ENCODE measurements at regions not wholly inside any gene's neighbourhood (a gene's known extent, or its start where the extent isn't known, plus 50 kb on each side); places are given as distances from the start of the nearest gene placed in this dataset.

DNA sequence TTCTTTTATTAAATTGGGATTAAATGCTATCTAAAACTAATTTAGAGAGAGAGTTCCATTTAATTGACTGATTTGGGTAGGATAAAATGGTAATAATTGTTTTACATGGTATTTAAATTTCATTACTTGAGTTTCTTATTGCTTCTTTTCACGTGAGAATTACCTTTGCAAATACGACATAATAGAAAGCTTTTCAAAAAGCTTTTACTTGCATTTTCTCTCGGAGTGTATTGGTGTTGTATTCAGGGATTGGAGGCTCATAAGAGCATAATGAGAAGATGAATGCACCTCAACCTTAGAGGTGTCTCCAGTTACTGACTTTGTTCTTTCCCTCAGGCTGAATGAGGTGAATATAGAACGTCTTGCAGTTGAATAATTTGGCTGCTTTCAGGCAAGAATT lies 67.4 kb upstream of the CPHXL start:
- DNase-seq (ENCODE audit: low spot score) (no peak), ATAC-seq (ENCODE audit: insufficient number of reproducible peaks, low FRiP score, low read depth) (no peak)
- no peaks in the 10 kb centered on the region for H3K27me3 ChIP-seq (replicated peaks; ENCODE audit: insufficient read depth)
- no peak overlapping the region for H3K27ac ChIP-seq
- H3K4me3 ChIP-seq, result no peak overlapping the region
- H3K9me3 ChIP-seq, result no peaks in the 10 kb centered on the region
- no peak for TF ChIP-seq CTCF (IDR thresholded peaks at IDR 0.05)
- no peaks in the 10 kb centered on the region for H3K36me3 ChIP-seq
- H3K4me1 ChIP-seq (ENCODE audit: control insufficient read depth in 1 of 2, low read depth in 2 of 2), result no peaks in the 10 kb centered on the region

DNA sequence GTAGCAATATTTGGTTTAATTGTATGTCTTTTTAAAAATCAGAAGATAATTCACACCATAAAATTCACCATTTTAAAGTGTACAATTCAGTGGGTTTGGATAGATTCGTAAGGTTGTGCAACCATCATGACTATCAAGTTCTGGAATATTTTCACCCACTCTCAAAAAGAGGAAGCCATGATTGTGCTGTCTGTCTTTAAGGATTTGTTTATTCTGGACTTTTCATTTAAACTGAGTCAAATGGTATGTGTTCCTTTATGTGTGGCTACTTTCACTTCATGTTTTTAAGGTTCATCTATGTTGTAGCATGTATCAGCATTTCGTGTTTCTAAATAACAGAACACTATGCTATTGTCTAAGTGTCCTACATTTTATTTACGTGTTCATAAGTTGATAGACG lies 68.1 kb upstream of the CPHXL start:
- H3K9me3 ChIP-seq, result no peaks in the 10 kb centered on the region
- no peak for ATAC-seq (ENCODE audit: insufficient number of reproducible peaks, low FRiP score, low read depth)
- no peak for TF ChIP-seq CTCF (IDR thresholded peaks at IDR 0.05)
- no peaks in the 10 kb centered on the region for H3K36me3 ChIP-seq
- no peak overlapping the region for H3K4me3 ChIP-seq
- no peaks in the 10 kb centered on the region for H3K4me1 ChIP-seq (ENCODE audit: control insufficient read depth in 1 of 2, low read depth in 2 of 2)
- no peak for DNase-seq (ENCODE audit: low spot score)
- no peak overlapping the region for H3K27ac ChIP-seq
- H3K27me3 ChIP-seq (replicated peaks; ENCODE audit: insufficient read depth), result no peaks in the 10 kb centered on the region

DNA sequence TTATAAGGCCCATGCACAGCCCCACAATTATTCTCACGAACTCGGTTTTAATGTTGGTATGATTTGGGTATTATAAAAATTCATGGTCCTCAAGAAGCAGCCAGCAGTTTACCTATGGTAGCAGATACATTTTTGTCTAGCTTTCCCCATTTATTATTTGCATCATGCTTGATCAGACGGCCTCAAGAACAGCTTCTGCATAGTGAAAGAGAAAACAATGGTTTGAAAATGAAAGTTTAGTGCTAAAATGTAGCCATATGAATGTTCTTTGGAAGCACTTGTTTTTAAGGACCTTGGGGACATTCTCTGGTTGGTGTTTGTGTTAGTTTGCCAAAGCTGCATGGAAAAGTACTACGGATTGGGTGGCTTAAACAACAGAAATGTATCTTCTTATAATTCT lies 72.4 kb upstream of the CPHXL start:
- Histone ChIP-seq H3K36me3 (no peaks in the 10 kb centered on the region), H3K27me3 (replicated peaks; ENCODE audit: insufficient read depth) (no peaks in the 10 kb centered on the region), H3K4me1 (ENCODE audit: control insufficient read depth in 1 of 2, low read depth in 2 of 2) (no peaks in the 10 kb centered on the region), H3K27ac (no peak overlapping the region), H3K9me3 (no peaks in the 10 kb centered on the region), H3K4me3 (no peak overlapping the region)
- DNase-seq (ENCODE audit: low spot score), result no peak
- ATAC-seq (ENCODE audit: insufficient number of reproducible peaks, low FRiP score, low read depth), result no peak
- TF ChIP-seq CTCF (IDR thresholded peaks at IDR 0.05), result no peak

GRCh38 chr16:75801307-75801706 lies 75.0 kb upstream of the CPHXL start:
- DNase-seq (ENCODE audit: low spot score), result no peak
- Histone ChIP-seq H3K27ac (no peak overlapping the region), H3K27me3 (replicated peaks; ENCODE audit: insufficient read depth) (no peaks in the 10 kb centered on the region), H3K4me3 (no peak overlapping the region), H3K36me3 (no peaks in the 10 kb centered on the region), H3K4me1 (ENCODE audit: control insufficient read depth in 1 of 2, low read depth in 2 of 2) (no peaks in the 10 kb centered on the region), H3K9me3 (no peaks in the 10 kb centered on the region)
- no peak for ATAC-seq (ENCODE audit: insufficient number of reproducible peaks, low FRiP score, low read depth)
- TF ChIP-seq CTCF (IDR thresholded peaks at IDR 0.05), result no peak

DNA sequence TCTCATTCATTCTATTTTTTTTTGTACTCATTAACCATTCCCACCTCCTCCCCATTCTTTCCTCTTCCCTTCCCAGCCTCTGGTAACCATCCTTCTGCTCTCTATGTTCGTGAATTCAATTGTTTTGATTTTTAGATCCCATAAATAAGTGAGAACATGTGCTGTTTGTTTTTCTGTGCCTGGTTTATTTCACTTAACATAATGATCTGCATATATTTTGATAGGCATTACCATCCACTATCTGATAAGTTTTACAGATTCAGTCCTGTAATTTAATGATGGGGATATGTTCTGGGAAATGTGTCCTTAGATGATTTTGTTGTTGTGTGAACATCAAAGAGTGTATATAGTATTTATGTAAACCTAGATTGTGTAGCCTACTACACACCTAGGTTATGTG lies 77.5 kb upstream of the CPHXL start:
- Histone ChIP-seq H3K27ac (no peak overlapping the region), H3K27me3 (replicated peaks; ENCODE audit: insufficient read depth) (no peaks in the 10 kb centered on the region), H3K9me3 (no peaks in the 10 kb centered on the region), H3K36me3 (no peaks in the 10 kb centered on the region), H3K4me1 (ENCODE audit: control insufficient read depth in 1 of 2, low read depth in 2 of 2) (no peaks in the 10 kb centered on the region), H3K4me3 (no peak overlapping the region)
- TF ChIP-seq CTCF (IDR thresholded peaks at IDR 0.05), result no peak
- no peak for ATAC-seq (ENCODE audit: insufficient number of reproducible peaks, low FRiP score, low read depth)
- no peak for DNase-seq (ENCODE audit: low spot score)
